NCI-H2196 treated with DMSO at 0.1 percent for 48 hours (cell line): ENCODE measurements at regions not wholly inside any gene's neighbourhood (a gene's known extent, or its start where the extent isn't known, plus 50 kb on each side); places are given as distances from the start of the nearest gene placed in this dataset.
A peak's percentile ranks its signal among the peaks of the same experiment; 100 is the strongest.

Experiments used
- DNase-seq: peaks from one replicate; lab custom pipeline; 2025; ENCODE audit not compliant: unreplicated experiment; lab: John Stamatoyannopoulos, UW

DNA sequence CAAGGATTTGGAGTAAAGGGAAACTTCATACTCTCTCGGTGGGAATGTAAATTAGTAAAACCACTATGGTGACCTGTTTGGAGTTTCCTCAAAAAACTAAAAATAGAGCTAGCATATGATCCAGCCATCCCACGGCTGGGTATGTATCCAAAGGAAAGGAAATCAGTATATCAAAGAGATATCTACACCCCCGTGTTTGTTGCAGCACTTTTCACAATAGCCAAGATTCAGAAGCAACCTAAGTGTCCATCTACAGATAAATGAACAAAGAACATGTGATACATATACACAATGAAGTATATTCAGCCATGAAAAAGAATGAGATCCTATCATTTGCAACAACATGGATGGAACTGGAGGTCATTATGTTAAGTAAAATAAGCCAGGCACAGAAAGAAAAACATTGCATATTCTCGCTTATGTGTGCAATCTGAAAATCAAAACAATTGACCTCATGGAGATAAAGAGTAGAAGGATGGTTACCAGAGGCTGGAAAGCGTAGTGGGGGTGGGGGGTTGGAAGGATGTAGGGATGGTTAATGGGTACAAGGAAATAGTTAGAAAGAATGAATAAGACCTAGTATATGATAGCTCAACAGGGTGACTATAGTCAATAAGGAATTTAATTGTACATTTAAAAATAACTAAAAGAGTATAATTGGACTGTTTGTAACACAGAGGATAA is 468.0 kb downstream of the BCAT1 start:
- no peak for DNase-seq

DNA sequence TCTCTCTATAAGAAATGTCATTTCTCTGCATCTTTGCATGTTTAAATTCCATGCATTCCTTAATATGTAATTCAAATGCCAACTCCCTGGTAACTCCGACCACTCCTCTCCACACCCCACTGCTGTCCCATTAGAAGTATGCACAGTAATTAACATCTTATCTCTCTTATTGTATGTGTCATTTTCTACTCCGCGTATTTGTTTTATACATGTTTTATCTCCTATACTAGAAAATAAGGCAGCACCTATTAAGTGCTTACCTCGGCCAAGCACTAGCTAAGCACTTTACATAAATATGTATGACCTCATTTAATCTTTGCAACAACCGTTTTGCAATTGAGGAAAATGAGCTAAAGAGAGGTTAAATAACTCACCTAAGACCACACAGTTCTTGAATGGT is 469.8 kb downstream of the BCAT1 start:
- no peak for DNase-seq

DNA sequence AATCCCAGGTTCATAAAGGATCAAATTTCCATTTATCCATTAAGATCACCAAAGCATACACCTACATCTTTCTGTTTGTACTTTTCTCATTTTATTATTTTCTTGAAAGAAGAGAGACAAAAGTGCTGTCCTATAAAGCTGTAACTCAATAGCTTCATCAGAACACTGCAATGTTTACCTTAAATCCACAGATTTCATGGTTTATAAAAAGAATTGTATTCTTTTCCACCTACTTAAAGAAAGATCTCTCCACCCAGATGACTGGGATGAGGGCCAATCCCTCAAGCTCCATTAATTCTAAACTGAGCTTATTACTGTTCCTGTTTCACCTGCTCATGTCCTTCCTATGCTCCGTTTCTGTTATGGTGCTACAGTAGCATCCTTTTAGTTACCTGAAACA is 470.6 kb downstream of the BCAT1 start:
- peak; percentile 73 for DNase-seq

DNA sequence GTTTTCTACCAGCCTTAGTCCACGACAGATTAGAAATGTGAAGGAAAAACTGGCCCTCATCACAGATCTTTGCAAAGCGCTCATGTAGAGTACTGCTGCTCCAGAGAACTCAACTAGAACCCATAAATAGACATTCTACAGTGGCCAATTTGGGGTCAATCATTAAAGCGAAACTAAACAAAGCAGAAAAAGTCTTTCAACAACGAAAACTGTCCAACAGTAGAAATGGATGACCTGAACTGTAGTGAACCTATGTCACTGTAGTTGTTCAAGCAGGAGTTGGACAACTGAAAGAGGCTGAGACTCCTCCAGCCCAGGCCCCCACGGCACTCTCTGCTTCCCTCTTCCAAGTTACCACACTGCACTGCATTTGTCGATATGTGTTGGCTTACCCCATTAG is 472.6 kb downstream of the BCAT1 start:
- DNase-seq: no peak

DNA sequence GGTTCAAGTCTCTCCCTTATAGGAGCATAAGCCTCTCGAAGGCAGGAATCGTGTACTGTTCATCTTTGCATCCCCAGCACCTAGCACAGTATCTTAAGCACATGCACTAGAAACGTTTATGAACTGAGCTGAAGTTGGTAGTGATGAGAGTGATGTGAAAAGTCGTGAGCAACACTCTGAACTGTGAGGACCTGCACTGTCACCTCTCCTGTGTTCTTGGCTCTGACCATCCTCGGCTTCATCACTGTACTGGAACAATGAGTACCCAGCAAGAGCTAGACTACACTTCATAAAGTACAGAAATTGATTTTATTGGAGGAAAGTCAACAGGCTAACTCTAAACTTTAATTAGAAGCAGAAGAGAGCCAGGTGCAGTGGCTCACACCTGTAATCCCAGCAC is 473.6 kb downstream of the BCAT1 start:
- no peak for DNase-seq

DNA sequence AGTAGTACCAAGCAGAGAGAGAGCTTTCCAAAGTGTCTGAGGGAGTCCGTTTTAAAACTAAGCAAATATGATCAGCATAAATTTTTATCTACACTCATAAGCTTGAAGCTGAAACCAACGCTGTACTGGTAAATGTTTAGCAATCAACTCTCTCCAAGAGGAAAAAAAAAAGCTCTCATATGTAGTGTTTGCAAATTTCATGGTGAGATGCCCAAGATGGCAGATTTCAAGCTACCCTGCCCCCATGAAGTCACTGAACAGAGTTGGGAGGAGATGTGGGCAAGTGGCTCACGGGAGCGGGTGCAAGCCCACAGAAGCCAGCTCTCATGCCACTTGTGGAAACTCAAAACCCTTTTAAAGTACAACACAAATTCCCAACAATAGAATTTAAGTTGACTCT is 475.8 kb downstream of the BCAT1 start:
- no peak for DNase-seq

DNA sequence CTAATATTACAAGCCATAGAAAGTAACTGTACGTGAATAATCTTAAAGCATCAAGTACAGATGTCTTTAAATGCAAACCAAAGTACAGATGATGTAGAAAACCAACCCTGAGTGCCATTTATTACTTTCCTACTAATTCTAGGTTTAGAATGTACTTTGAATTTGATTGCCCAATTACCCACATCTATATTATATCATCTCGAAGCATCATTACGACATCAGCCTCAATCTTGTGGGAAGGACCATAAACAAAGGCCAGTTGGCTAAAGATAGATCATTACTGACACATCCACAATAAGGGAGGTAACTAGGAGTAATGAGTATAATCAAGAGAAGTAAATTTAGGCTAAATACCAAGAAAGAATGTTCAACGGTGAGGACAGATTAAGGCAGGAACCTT is 478.9 kb downstream of the BCAT1 start:
- DNase-seq: no peak

DNA sequence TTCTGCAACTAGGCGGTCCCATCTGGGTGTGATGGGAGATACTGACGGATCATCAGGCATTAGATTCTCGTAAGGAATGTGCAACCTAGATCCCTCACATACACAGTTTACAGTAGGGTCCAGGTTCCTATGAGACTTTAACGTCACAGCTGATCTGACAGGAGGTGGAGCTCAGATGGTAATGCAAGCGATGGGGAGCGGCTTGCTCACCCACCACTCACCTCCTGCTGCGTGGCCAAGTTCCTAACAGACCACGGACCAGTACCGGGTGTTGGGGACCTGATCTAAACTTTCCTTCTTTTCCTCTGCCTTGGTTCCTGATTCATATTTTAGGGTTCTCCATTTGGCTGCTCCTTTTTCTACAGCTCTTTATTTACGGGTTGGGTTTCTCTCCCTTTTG is 479.8 kb downstream of the BCAT1 start:
- no peak for DNase-seq

DNA sequence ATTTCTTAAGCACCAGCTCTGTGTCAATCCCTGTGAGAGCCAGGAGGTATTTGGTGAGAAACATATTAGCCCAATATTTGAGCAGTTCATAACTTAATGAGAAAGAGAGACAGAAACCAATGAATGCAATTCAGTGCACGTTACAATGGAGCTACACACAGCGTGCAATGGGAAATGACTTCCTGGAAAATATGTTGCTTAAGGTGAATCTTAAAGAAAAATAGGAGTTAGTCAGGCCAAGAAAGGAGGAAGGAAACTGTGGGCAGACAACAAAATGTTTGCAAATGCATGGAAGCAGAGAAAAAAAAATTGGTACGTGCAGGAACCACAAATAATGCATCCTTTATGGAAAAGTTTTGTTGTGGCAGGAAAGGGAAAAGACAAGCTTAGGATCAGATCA is 481.7 kb downstream of the BCAT1 start:
- no peak for DNase-seq

DNA sequence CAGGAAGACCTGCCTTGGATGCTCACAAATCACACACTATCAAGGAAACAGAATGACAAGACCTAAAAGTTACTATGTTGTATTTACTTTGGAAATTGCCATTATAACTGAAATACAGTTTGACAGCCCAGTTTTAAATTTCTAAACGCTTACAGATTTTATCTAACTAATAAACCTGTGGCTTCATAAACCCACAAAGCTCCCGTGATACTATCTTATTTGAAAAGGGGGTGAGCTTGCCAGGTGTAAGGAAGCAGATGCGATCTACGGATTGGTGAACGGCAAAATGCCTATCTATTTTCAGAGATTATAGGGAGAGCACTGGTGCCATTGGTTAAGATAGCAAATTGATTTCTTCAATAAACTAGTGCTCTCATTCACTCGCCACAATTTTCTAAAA is 485.5 kb downstream of the BCAT1 start:
- DNase-seq: no peak

DNA sequence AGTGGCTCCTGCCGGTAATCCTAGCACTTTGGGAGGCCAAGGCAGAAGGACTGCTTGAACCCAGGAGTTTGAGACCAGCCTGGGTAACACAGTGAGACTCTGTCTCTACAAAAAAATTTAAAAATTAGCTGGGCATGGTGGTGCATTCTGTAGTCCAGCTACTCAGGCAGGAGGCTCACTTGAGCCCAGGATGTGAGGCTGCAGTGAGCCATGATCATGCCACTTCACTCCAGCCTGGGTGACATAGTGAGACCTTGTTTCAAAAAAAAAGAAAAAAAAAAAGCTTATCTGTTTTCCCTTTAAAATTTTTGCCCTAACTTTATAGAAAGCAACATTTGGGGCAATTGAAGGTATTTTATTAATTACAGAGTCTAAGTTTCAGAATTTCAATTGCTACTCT is 486.0 kb downstream of the BCAT1 start:
- no peak for DNase-seq

DNA sequence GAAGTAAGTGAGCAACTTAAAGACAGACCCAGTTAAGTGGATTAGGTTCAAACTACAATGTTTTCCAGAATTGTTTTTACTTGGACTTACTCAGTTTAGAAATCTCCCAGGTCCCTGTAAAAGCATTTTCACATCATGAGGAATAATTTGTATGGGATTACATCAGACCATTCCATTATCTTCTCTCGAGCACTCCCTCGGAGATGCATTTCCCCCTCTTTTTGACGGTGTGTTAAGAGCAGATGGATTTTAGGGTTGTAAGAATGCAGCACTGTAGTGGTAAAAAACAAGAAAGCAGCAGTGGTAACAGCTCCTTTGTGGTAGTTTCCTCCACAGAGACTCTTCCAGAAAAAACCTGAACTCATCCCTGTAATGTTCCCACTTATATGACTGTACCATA is 488.4 kb downstream of the BCAT1 start:
- DNase-seq: no peak

DNA sequence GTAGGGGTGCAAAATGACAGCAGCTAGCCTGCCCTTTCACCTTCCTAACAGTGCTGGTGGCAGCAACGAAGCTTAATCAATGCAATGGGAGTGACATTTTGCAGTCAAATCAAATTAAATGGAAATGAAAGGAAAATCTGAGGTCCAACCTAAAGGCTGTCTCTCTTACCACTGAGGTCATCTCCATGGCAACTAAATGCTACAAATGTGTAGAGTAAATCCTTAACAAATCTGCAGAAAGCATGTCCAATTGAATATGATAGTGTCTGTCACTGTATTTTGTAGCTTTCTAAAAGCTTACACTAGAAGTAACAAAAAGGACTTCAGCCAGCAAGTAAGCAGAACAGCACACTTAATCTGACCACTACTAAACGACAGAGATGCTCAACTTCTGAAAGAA is 488.8 kb downstream of the BCAT1 start:
- no peak for DNase-seq

DNA sequence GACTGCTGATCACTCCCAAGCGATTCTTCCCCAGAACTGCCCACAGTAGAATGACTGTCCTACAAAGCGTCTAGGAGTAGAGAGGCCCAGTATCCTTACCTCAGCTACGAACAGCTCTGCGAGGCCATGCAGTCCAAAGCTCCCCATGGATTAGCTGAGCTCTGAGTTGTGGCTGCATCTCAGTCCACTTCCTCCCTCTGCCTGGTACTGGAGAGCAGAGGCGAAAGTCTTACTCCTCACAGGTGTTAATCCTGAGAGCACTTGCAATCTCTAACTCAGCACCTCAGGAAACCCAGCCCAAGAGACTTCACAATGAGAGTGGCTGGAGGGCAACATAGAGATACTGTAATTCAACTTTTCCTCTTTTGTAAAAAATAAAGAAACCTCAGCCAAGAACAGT is 493.1 kb downstream of the BCAT1 start:
- no peak for DNase-seq

DNA sequence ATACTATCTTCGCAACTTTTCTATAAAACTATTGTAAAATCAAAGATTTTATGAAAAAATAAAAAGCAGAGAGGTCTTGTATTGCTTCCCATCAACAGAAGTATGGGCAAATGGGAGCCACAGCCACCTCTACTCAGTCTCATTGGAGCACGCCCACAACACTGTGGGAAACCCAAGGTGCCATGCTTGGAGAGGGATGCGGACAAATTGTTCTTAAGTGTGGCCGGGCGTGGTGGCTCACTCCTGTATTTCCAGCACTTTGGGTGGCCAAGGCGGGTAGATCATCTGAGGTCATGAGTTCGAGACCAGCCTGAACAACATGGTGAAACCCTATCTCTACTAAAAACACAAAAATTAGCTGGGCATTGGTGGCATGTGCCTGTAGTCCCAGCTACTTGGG is 498.2 kb upstream of the SOX5 start:
- DNase-seq: no peak

DNA sequence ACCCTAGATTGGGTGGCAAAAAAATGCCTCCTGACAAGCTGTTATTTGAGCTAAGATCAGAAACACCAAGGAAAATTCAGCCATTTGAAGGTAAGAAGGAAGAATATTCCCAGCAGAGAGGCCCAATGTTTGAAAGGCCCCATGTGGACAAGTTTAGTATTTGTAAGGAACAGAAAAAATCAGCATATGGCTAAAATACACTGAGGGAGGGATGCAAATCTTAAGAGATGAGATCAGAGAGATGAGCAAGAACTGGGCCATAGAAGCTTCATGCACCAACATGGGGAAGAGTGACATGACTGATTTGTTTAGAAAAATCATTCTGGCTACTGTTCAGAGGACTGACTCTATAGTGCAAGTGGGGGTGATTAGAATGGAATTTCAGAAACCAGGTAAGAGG is 496.8 kb upstream of the SOX5 start:
- no peak for DNase-seq

DNA sequence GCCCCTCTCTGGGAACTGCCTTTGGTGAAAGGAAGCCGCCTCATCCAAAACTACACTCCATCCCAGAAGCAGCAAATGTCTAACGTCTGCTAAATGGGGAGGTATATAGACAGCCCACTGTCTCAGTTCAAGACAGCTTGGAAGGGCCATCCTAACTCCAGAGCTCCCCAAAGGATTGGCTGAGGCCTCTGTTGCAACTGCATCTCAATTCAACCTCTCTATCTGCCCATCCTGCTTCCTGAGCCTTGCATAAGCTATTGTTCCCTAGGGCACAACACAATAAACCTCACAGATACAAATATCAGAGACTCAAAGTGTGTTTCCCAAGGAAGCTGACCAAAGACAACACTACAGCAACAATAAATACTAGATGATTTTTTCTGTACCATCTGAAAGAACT is 495.2 kb upstream of the SOX5 start:
- no peak for DNase-seq

DNA sequence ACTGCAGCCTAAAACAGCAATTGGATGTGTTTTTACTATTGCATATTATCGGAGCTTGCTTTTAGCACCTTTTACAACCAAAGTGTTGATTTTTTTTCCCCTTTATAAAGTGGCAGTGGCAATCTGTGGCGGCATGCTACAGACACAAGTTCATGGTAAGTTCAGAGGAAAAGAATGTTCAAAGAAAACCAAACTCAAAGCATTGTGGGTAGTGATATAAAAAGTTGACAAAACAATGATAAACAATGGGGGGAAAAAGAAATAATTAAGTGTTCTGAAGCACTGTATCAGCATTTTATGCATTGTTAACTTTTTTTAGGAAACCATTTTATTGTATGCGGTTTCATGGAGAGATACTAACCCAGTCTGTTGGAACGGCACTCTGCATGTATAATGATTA is 492.0 kb upstream of the SOX5 start:
- DNase-seq: no peak

DNA sequence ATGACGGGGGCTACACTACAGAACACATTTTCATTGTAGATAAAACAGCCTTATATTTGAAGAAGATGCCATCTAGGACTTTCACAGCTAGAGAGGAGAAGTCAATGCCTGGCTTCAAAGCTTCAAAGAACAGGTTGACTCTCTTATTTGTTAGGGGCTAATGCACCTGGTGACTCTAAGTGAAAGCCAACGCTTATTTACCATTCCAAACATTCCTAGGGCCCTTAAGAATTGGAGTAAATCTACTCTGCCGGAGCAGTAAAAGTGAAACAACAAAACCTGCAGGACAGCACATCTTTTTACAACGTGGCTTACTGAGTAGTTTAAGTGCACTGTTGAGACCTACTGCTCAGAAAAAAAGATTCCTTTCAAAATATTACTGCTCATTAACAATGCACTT is 487.2 kb upstream of the SOX5 start:
- no peak for DNase-seq

DNA sequence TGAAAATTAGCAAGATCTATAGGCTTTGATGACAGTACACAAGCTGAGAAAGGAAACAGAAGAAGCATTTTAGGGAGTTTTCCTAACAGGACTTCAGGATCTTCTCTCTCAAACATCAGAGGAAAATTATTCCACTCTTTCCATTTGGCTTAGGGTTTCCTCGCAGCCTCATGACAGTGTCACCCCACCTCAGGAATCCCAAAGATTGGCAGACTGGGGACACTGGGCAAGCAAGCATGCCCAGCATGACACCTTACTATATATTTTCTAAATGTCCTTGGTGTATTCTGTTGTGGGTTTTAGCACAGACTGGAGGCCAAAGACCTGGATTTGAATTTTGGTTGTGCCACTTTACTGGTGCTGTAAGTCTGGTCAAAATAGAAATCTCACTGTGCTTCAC is 482.4 kb upstream of the SOX5 start:
- no peak for DNase-seq

DNA sequence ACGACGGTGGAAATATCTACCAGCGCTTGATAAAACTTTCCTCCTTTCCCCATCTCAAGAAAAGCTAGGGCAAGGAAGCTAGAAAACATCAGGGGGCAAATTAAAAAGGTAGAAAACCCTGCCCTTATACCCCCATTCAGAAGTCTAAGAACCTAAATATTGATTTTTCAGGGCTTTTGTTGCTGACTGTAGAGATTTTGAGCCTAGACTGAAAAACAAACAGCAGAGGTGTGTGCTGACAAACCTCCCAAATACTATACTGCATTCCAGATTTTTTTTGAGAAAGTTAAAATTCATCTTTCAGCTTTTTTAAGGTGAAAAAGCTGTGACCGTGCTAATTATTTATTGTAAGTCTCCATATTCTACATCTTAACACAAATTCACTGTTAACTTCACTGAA is 478.3 kb upstream of the SOX5 start:
- DNase-seq: no peak

DNA sequence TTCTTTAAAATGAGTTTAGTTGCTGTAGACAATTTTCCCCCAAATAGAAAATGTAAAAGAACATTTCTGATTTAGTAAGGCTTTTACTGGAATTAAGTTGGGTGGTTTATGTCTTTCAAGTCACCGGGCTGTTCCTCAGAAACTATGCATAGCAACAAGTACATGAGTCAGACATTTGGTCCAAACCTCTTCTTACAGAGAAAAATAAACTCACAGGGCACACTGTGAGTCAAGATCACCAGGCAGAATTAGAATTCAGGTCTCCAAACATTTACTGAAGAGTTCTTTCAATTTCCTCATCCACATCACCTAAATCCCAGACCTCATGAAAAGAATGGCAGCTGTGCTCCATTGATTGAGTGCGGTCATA is 476.1 kb upstream of the SOX5 start:
- DNase-seq: no peak

DNA sequence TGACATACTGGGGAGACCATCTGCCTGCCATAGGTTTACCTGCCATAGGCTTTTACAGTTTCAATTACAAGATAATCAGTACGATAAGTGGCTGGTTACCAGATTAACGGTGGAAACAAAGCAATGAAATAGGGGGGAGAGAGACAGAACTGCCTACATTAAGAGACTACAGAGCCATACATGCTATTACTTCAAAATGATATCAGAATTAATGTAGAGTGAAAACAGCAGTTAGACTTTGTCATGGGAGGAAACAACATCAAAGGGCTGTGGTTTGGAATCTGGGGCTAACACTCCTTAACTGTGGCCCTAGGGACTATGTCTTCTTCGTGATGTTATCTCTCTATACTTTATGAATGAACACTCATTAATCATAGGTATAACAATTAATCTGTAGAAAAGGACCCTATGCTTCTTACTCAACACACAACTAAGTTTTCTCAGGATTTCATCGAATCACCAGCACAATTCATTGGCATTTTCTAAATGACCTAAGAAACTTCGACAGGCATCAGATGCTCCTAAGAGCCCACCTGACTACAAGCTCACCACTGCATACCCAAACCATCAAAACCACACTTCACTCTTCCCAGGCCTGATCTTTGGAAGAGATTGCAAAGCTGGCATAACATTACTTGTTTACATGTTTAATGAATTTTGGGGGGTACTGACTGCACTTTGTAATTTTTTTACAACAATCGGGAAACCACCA is 475.6 kb upstream of the SOX5 start:
- no peak for DNase-seq
